ENCODE measurements at regions not wholly inside any gene's neighbourhood (a gene's known extent, or its start where the extent isn't known, plus 50 kb on each side); places are given as distances from the start of the nearest gene placed in this dataset.
A peak's percentile ranks its signal among the peaks of the same experiment; 100 is the strongest.

DNA sequence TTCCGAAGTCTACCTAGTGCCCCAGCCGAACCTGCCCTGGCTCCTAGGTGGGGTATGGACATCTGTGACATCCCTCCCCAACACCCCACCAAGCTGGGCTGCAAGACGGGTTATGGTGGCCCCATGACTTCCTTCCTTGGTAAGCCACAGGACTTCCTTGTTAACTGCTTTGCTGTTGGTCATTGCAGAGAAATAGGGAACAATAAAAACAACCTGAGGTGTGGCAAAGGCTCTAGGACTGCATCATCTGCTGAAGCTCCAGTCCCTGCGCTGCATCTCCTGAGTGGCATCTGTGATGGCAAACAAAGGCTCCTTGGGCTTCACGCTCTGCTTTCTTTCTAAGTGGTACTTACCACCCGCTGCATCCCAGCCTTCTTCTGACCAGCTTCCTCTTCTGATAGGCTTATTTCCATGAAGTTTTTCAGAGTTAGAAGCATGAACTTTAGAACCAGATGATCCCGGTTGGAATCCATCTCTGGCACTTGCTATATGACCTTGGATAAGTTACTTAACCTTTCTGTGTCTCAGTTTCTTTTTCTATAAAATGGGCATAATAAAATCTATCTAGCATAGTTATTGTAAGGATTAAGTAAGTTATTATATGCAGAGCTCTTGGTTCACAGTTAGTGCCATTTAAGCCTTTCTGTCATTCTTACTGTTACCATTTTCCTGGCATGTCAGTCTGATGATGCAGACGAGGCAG, 216.8 kb downstream of the RPS24 start:
- DNase-seq = peak; percentile 70

DNA sequence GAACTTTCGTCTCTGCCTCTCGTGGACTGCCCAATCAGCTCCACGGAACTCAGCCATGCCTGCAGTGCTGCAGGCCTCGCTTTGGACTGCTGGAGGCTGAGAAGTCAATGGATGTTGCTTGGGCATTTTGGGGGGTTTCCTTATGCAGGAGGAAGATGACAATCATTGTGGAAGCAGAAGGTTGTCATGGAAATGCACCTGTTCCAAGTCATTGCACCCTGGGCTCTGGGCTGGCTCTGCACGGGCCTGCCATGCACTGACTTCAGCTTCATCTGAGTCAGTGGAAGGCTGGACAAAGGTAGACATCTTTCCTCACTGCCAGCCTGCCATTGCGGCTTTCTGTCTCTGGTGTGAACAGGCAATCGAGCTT, 217.3 kb downstream of the RPS24 start:
- no peak for DNase-seq

DNA sequence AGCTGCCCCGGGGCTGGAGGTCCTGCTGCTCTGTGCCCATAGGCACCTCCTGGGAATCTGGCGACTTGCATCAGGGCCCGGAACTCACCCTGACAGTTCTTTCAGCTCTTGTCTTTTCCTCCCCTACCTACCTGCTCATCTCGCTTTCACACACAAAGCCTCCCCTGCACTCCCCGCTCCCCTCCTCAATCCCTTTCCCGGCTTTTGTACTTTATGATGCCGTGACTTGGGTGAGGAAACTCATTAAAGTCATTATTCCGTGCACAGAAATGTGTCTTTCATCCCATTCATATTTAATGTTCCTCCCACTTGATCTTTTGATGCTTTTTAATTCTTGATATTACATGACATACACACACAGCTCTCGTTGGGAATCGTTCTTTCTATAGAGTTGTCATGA, 218.6 kb downstream of the RPS24 start:
- DNase-seq = no peak

GRCh38 chr10:78253063-78253853, 219.6 kb downstream of the RPS24 start:
- no peak for DNase-seq

GRCh38 chr10:78254013-78254412, 220.3 kb downstream of the RPS24 start:
- no peak for DNase-seq

DNA sequence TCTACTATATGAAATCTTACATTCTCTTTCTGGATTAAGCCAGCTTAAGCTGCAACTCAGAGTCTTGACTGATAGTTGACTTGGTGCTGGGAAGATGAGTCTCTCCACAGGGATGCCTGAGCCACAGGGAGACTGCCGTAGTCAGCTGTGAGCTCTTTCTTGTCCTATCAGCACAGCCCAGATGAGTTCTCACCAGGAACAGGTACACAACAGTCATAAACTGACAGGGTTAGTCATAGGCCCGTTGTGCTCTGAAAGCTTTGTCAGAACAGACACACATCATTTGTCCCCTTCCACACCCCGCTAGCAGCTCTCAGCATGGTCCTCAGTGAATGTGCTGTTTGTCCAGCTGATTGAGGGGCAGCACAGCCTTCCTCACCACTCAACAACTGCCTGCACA, 221.6 kb downstream of the RPS24 start:
- DNase-seq = no peak

- no peak for DNase-seq
Observed at GRCh38 chr10:78255796-78256638, 222.4 kb downstream of the RPS24 start.

GRCh38 chr10:78258323-78259030, 224.8 kb downstream of the RPS24 start:
- no peak for DNase-seq

DNA sequence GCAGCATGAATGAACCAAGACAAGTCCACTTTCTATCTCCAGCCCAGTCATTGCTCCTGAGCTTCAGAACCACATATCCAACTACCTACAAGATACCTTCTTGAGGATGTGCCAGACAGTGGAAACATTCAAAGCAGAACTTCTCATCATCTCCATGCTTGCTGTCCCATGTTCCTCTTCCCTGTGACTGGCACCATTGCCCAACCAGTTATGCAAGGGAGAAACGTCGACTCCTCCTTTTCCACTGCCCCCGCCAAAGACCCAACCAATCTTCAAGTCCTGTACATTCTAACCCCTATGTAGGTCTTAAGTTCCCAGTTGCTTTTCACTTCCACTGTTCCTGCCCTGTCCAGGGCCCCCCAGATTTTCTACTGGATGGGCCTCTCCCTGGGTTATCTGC, 225.7 kb downstream of the RPS24 start:
- no peak for DNase-seq

- DNase-seq = no peak
Observed at GRCh38 chr10:78260141-78260540, 226.5 kb downstream of the RPS24 start.

DNA sequence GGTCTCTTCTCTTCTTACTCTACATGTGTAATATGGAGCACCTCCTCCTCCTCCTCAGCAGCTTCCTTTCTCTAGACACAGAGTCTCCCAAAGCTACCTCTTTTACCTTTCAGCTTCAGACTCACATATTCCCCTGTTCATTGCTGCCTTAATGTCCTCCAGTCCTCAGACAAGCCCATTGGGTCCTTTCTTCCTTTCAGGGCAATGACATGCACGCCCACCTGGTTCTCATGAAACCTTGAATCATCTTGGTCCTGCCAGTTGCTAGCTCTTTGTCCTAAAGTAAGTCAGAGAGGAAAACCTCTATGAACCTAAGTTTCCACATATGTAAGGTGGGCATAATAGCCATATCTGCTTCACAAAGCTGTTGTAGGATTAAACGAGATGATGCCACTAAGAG, 227.0 kb downstream of the RPS24 start:
- no peak for DNase-seq

DNA sequence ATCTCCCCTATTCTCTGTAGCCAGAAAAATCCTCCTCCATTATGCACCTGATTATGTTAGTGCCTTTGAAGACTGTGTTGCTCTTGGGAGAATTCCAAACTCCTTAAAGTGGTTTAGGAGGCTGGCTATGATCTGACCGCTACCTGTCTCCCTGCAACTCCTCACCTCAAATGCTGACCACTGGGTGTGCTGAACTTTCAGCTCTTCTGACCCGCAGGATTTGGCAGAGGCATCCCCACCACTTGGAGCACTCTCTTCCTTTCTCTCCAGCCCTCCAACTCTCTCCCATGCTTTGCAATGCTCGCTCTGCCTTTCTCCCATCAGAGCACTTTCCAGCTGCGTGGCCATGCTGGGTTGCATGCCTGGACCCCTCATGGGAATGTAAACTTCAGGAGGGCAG, 227.6 kb downstream of the RPS24 start:
- no peak for DNase-seq

GRCh38 chr10:78262860-78263259, 229.2 kb downstream of the RPS24 start:
- DNase-seq = no peak

GRCh38 chr10:78263521-78263988, 229.9 kb downstream of the RPS24 start:
- DNase-seq = no peak

DNA sequence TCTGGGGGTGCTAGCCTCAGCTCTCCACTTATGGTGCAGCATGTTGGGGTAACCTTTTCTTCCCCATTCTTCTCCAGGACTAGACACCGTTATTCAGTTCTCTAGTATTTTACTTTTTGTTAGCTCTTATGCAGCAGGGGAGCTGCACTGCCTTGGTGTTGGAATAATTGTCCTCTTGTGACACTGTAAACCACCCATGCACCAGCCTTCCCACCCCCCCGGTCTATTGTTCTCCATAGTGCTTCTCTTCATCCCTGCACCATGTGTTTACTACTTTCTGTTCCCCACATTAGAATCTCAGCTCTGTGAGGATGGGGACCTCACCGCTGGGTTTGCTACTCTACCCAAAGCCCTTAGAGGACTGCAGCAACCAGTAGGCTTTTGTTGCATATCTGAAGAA, 230.7 kb downstream of the RPS24 start:
- no peak for DNase-seq

DNA sequence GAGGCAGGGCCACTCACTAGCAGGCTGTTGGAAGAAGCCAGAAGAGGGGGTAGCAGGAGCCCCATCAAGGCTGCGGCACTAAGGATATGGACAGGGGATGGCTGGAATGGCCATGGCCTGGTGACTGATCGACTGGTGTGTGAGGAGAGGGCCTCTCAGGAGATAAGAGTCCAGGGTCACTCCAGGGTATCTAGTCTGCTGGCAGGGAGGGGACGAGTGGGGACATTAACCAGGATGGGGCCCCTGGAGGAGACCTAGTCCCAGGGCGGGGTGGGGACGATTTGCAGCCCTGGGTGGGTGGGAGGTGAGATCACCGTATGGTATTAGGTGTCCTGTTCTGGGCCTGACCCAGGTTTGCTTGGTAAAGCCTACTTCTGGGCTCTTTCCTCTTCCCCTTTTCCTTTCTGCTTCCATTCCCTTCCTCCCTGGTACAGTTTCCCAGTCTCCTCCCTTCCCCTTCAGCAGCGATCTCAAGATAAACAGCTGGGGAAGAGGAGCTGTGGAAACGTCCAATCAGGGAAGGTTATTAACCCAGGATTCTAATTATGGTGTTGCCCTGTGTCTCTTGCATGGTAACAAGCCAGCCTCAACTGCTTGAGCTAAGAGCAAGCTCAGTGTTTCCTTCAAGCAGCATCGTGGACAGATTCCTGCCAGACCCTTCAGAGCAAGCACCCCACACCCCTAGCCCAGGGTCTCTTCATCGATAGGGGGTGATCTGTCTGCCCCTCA, 233.2 kb downstream of the RPS24 start:
- no peak for DNase-seq

DNA sequence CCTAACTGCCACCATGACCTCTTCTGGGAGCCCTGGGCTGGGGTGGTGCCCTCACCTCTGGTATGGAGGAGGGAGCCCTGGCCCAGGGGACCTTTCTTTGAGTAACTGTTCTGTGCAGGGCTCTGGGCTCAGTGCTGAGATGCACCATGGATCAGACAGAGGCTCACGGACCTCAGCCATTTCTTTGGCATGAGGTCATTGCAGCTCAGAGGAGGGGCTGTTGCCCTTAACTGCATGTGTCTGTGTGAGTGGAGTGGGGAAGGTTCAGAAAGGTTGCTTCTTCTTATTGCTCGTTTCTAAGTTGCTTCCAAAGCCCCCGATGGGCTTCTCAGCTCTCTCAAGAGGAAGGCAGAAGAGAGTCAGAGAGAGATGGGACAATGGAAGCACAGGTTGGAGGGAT, 233.9 kb downstream of the RPS24 start:
- DNase-seq = no peak

DNA sequence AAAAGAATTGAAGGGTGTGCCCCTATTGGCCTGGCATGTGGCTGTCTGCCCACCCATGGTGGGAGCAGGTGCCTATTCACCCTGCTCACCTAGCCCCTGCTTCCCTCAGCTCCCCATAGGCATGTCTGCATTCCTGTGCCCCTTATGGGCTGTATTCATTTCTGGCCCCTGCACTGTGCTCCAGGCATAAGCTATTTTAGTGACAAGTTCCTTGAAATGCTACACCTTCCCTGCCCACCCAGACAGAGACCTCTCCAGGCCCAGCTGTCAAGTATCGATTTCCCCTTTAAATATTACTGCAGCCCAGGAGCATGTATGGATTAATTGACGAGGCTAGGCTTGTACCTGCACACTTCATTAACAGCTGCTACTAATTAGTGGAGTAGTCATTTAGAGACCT, 235.4 kb downstream of the RPS24 start:
- no peak for DNase-seq

DNA sequence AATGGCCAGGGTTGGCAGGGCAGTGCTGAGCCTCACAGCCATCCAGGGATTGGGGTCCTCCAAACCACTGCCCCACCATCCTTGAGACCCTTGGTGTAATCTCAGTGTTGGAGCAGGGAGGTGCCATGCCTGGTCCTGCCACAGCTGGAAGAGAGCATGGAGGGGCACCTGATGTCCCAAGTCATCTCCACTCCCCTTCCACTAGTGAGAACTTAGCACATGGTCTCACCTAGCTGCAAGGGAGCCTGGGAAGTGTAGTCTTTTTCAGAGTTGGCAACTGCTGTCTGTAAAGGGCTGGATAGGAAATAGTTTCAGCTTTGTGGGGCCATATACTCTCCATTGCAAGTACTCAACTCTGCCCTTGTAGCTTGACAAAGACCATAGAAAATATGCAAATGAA, 238.7 kb downstream of the RPS24 start:
- no peak for DNase-seq

GRCh38 chr10:78274491-78274890, 240.8 kb downstream of the RPS24 start:
- no peak for DNase-seq

DNA sequence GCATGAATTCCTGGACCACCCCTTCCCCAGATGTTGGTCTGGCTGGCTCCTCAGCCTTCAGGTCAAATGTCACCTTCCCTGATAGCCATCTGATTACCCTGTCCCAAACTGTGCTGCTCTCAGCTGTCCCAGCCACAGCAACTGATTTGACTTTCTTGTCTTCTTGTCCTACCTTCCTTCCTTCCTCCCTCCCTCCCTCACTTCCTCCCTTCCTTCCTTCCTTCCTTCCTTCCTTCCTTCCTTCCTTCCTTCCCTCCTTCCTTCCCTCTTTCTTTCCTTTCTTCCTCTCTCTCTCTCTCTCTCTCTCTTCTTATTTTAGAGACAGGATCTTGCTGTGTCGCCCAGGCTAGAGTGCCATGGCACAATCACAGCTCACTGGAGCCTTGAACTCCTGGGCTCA, 242.5 kb downstream of the RPS24 start:
- no peak for DNase-seq
